ENCODE measurements at regions not wholly inside any gene's neighbourhood (a gene's known extent, or its start where the extent isn't known, plus 50 kb on each side); places are given as distances from the start of the nearest gene placed in this dataset.

GRCh38 chr15:93232845-93233244 lies 143.8 kb upstream of the RGMA start:
- no peaks in the 10 kb centered on the region for H3K4me1 Mint-ChIP-seq (ENCODE audit: low read depth, unreplicated experiment)
- no peak for TF ChIP-seq CTCF (IDR thresholded peaks at IDR 0.05; ENCODE audit: partially characterized antibody, unreplicated experiment)
- H3K27ac Mint-ChIP-seq (ENCODE audit: unreplicated experiment): no peak overlapping the region
- H3K9me3 Mint-ChIP-seq (ENCODE audit: unreplicated experiment): peaks cover 2% of the 10 kb centered on the region
- no peak overlapping the region for H3K4me3 Mint-ChIP-seq (ENCODE audit: unreplicated experiment)
- no peaks in the 10 kb centered on the region for H3K27me3 Mint-ChIP-seq (ENCODE audit: unreplicated experiment)
- peaks cover 4% of the 10 kb centered on the region for H3K36me3 Mint-ChIP-seq (ENCODE audit: unreplicated experiment)
- DNase-seq: no peak

GRCh38 chr15:93231994-93232393 lies 143.0 kb upstream of the RGMA start:
- Mint-ChIP-seq H3K4me3 (ENCODE audit: unreplicated experiment) (no peak overlapping the region), H3K27me3 (ENCODE audit: unreplicated experiment) (no peaks in the 10 kb centered on the region), H3K27ac (ENCODE audit: unreplicated experiment) (no peak overlapping the region), H3K9me3 (ENCODE audit: unreplicated experiment) (peaks cover 2% of the 10 kb centered on the region), H3K36me3 (ENCODE audit: unreplicated experiment) (peaks cover 4% of the 10 kb centered on the region), H3K4me1 (ENCODE audit: low read depth, unreplicated experiment) (no peaks in the 10 kb centered on the region)
- DNase-seq: no peak
- no peak for TF ChIP-seq CTCF (IDR thresholded peaks at IDR 0.05; ENCODE audit: partially characterized antibody, unreplicated experiment)

DNA sequence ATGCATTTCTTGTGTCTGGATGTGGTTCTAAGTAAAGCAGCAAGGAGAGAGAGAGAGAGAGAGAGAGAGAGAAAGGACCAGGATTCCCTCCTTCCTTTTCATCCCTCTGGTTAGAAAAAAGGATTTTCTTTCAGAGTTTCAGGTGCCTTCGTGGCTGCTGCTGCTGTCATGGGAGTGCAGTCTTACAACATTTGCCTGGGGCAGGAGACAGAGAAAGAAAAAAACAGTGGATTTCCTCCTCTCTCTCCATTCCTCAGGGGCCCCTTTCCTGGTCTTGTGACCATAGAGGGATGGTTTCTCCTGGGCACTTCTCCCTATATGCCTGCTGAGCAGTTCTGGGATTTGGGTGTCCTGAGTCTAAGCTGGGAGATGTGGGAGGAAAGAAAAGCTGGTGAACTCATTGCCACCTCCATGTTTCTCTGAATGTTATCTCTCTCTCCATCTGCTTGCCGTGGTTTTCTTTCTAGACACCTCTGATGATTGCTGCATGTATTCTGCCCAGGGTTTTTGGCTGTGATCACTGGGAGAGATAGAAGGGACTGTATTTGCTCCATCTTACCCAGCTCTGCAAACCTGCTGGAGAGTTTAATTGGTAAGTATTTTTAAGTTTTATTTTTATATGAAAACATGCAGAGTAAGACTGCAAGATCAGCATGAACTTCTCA lies 142.4 kb upstream of the RGMA start:
- Mint-ChIP-seq H3K27me3 (ENCODE audit: unreplicated experiment) (no peaks in the 10 kb centered on the region), H3K27ac (ENCODE audit: unreplicated experiment) (no peak overlapping the region), H3K36me3 (ENCODE audit: unreplicated experiment) (peaks cover 4% of the 10 kb centered on the region), H3K9me3 (ENCODE audit: unreplicated experiment) (peaks cover 2% of the 10 kb centered on the region), H3K4me1 (ENCODE audit: low read depth, unreplicated experiment) (no peaks in the 10 kb centered on the region), H3K4me3 (ENCODE audit: unreplicated experiment) (no peak overlapping the region)
- DNase-seq: no peak
- TF ChIP-seq CTCF (IDR thresholded peaks at IDR 0.05; ENCODE audit: partially characterized antibody, unreplicated experiment): no peak

DNA sequence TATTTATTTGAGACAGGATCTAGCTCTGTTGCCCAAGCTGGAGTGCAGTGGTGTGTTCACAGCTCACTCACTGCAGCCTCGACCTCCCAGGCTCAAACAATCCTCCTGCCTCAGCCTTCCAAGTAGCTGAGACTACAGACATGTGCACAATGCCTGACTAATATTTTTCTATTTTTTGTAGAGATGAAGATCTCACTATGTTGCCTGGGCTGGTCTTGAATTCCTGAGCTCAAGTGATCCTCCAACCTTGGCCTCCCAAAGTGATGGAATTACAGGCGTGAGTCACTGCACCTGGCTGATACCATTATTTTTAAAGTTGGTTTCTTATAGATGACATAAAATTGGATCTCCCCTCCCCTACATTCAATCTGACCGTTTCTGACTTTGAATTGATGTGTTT lies 139.5 kb upstream of the RGMA start:
- H3K27ac Mint-ChIP-seq (ENCODE audit: unreplicated experiment): no peak overlapping the region
- no peak for DNase-seq
- TF ChIP-seq CTCF (IDR thresholded peaks at IDR 0.05; ENCODE audit: partially characterized antibody, unreplicated experiment): no peak
- peaks cover 2% of the 10 kb centered on the region for H3K9me3 Mint-ChIP-seq (ENCODE audit: unreplicated experiment)
- no peaks in the 10 kb centered on the region for H3K4me1 Mint-ChIP-seq (ENCODE audit: low read depth, unreplicated experiment)
- H3K36me3 Mint-ChIP-seq (ENCODE audit: unreplicated experiment): peaks cover 4% of the 10 kb centered on the region
- H3K27me3 Mint-ChIP-seq (ENCODE audit: unreplicated experiment): peaks cover 2% of the 10 kb centered on the region
- no peak overlapping the region for H3K4me3 Mint-ChIP-seq (ENCODE audit: unreplicated experiment)

DNA sequence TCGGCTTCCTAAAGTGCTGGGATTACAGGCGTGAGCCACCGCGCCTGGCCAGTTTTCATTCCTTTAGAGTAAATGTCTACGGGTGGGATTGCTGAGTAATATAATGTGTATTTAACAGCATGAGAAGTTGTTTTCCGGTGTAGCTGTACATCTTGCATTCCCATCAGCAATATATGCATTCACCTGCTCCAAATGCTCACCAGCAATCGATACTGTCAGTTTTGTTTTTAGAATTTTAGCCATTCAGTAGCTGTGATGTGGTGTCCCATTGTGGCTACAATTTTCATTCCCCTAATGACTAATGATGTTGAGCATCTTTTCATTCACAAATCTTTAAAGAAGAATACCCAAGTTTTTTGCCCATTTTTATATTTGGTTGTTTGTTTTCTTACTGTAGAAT lies 134.8 kb upstream of the RGMA start:
- Mint-ChIP-seq H3K27ac (ENCODE audit: unreplicated experiment) (no peak overlapping the region), H3K36me3 (ENCODE audit: unreplicated experiment) (no peaks in the 10 kb centered on the region), H3K4me3 (ENCODE audit: unreplicated experiment) (no peak overlapping the region), H3K4me1 (ENCODE audit: low read depth, unreplicated experiment) (no peaks in the 10 kb centered on the region), H3K27me3 (ENCODE audit: unreplicated experiment) (peaks cover 2% of the 10 kb centered on the region), H3K9me3 (ENCODE audit: unreplicated experiment) (peaks cover 4% of the 10 kb centered on the region)
- TF ChIP-seq CTCF (IDR thresholded peaks at IDR 0.05; ENCODE audit: partially characterized antibody, unreplicated experiment): no peak
- no peak for DNase-seq
